H1 (cell line): ENCODE measurements at regions not wholly inside any gene's neighbourhood (a gene's known extent, or its start where the extent isn't known, plus 50 kb on each side); places are given as distances from the start of the nearest gene placed in this dataset.

Experiments
- CTCF ChIA-PET: fragments of 300-600 bp; sonication (Branson Sonifier 250); formaldehyde crosslinking; loops from one replicate; lab custom pipeline; 2021; ENCODE audit not compliant: partially characterized antibody; lab: Charles Lee
- POLR2A ChIA-PET: fragments of 300-600 bp; sonication (Branson Sonifier 250); formaldehyde crosslinking; loops from one replicate; lab custom pipeline; 2021; ENCODE audit warnings: inconsistent platforms; ENCODE audit not compliant: partially characterized antibody; lab: Charles Lee
- DNase-seq, 2 experiments: peaks; one replicate each; pipeline versions ENCODE4 v3.0.0 to v3.0.0-alpha.2; 2010 to 2022; ENCODE audit warnings: low spot score in 2 of 2, low read depth in 1 of 2, mixed read lengths in 1 of 2
- FAIRE-seq: peaks from 2 replicates; lab custom pipeline; 2011; peaks lifted over from hg19 to GRCh38; lab: Jason Lieb, UNC
- H2AFZ ChIP-seq: 2 replicates; pipeline ENCODE4 v1.8.1; 2012; ENCODE audit warnings: low read length, inconsistent platforms
- H2AK5ac ChIP-seq: 2 replicates; pipeline ENCODE4 v1.6.1; 2013; ENCODE audit warnings: low read depth, low read length
- H2BK120ac ChIP-seq: replicated peaks from 2 replicates; pipeline ENCODE3; 2013; ENCODE audit warnings: low read depth, low read length, inconsistent platforms
- H2BK12ac ChIP-seq: 2 replicates; pipeline ENCODE4 v1.6.1; 2013; ENCODE audit warnings: low read depth, low read length
- H2BK15ac ChIP-seq: 2 replicates; pipeline ENCODE4 v1.6.1; 2013; ENCODE audit warnings: low read length
- H2BK20ac ChIP-seq: 2 replicates; pipeline ENCODE4 v1.6.1; 2013; ENCODE audit warnings: low read length
- H2BK5ac ChIP-seq: 2 replicates; pipeline ENCODE4 v1.6.1; 2013; ENCODE audit warnings: low read depth, low read length
- H3K14ac ChIP-seq: 2 replicates; pipeline ENCODE4 v1.6.1; 2013; ENCODE audit warnings: inconsistent platforms; ENCODE audit not compliant: insufficient read length
- H3K18ac ChIP-seq: 2 replicates; pipeline ENCODE4 v1.6.1; 2013; ENCODE audit warnings: low read length; ENCODE audit errors: extremely low read depth
- H3K23ac ChIP-seq: 2 replicates; pipeline ENCODE4 v1.6.1; 2013; ENCODE audit warnings: inconsistent platforms; ENCODE audit not compliant: insufficient read length
- H3K23me2 ChIP-seq: 2 replicates; pipeline ENCODE4 v1.6.1; 2013; ENCODE audit warnings: low read depth, low read length
- H3K27ac ChIP-seq: 2 replicates; pipeline ENCODE4 v1.6.1; 2011; ENCODE audit warnings: low read depth, low read length, inconsistent platforms
- H3K27me3 ChIP-seq, 4 experiments: replicated peaks in 1 of 4; 1 replicate in 1 of 4; 2 replicates in 3 of 4; pipeline versions ENCODE4 v1.6.1 to v1.8.1; 2011 to 2013; ENCODE audit warnings: low read length in 3 of 4, mild to moderate bottlenecking in 3 of 4, inconsistent platforms in 2 of 4, mixed read lengths in 2 of 4, moderate library complexity in 1 of 4; ENCODE audit not compliant: control insufficient read depth in 3 of 4, insufficient read depth in 3 of 4; ENCODE audit errors: extremely low read depth in 1 of 4
- H3K36me3 ChIP-seq, 4 experiments: 2 replicates each; pipeline versions ENCODE4 v1.6.1 to v1.8.1; 2011 to 2013; ENCODE audit warnings: mild to moderate bottlenecking in 4 of 4, low read length in 3 of 4, moderate library complexity in 2 of 4, control low read depth in 1 of 4, inconsistent platforms in 1 of 4; ENCODE audit not compliant: insufficient read depth in 4 of 4, control insufficient read depth in 2 of 4
- H3K4ac ChIP-seq: replicated peaks from 2 replicates; pipeline ENCODE3; 2013; ENCODE audit warnings: low read length, low read depth, mixed read lengths, inconsistent platforms; ENCODE audit not compliant: insufficient read length
- H3K4me1 ChIP-seq, 4 experiments: replicated peaks in 1 of 4; 1 replicate in 1 of 4; 2 replicates in 3 of 4; pipeline versions ENCODE4 v1.6.1 to v1.8.1; 2011 to 2013; ENCODE audit warnings: low read length in 3 of 4, inconsistent platforms in 2 of 4, mixed read lengths in 1 of 4; ENCODE audit not compliant: insufficient read depth in 4 of 4, control insufficient read depth in 3 of 4
- H3K4me2 ChIP-seq, 2 experiments: 2 replicates each; pipeline versions ENCODE4 v1.6.1 to v1.8.1; 2011 to 2013; ENCODE audit warnings: low read depth in 2 of 2, low read length in 2 of 2, control low read depth in 1 of 2, inconsistent platforms in 1 of 2, mild to moderate bottlenecking in 1 of 2; ENCODE audit not compliant: insufficient read depth in 1 of 2
- H3K4me3 ChIP-seq, 4 experiments: fragments of 200-600, 300-600 bp in 1 of 4; sonication (generic), shearing (Covaris generic), sonication (Bioruptor Twin) in 1 of 4; 2 replicates each; pipeline versions ENCODE4 v1.5.1 to v1.8.1; 2011 to 2016; ENCODE audit warnings: low read length in 4 of 4, low read depth in 3 of 4, control low read depth in 2 of 4, inconsistent platforms in 2 of 4, mild to moderate bottlenecking in 2 of 4, mixed read lengths in 1 of 4, moderate library complexity in 1 of 4; ENCODE audit not compliant: insufficient read depth in 2 of 4; ENCODE audit errors: extremely low read depth in 1 of 4
- H3K56ac ChIP-seq: replicated peaks from 2 replicates; pipeline ENCODE3; 2013; ENCODE audit warnings: low read depth, mild to moderate bottlenecking, mixed read lengths, low read length, inconsistent platforms; ENCODE audit not compliant: insufficient read length
- H3K79me1 ChIP-seq: 2 replicates; pipeline ENCODE4 v1.6.1; 2013; ENCODE audit warnings: low read depth, low read length, control low read depth
- H3K79me2 ChIP-seq, 2 experiments: 2 replicates each; pipeline versions ENCODE4 v1.6.1 to v1.8.1; 2012 to 2013; ENCODE audit warnings: low read length in 2 of 2, mild to moderate bottlenecking in 2 of 2, inconsistent platforms in 1 of 2; ENCODE audit not compliant: insufficient read depth in 2 of 2, control insufficient read depth in 1 of 2
- H3K9ac ChIP-seq, 4 experiments: replicated peaks in 1 of 4; 1 replicate in 1 of 4; 2 replicates in 3 of 4; pipeline versions ENCODE4 v1.6.1 to v1.8.1; 2011 to 2013; ENCODE audit warnings: low read depth in 3 of 4, low read length in 3 of 4, control low read depth in 2 of 4, mild to moderate bottlenecking in 2 of 4, moderate library complexity in 2 of 4, inconsistent platforms in 1 of 4; ENCODE audit errors: extremely low read depth in 1 of 4
- H3K9me3 ChIP-seq, 2 experiments: 2 replicates each; pipeline versions ENCODE4 v1.6.1 to v1.8.1; 2012 to 2013; ENCODE audit warnings: mild to moderate bottlenecking in 2 of 2, moderate library complexity in 2 of 2, control low read depth in 1 of 2, inconsistent platforms in 1 of 2, low read depth in 1 of 2, low read length in 1 of 2, mixed read lengths in 1 of 2; ENCODE audit not compliant: insufficient read depth in 2 of 2
- H4K20me1 ChIP-seq, 2 experiments: replicated peaks in 1 of 2; 2 replicates each; pipeline versions ENCODE3 to v1.8.1; 2011 to 2013; ENCODE audit warnings: inconsistent platforms in 2 of 2, low read length in 2 of 2, mild to moderate bottlenecking in 1 of 2; ENCODE audit not compliant: insufficient read depth in 2 of 2, control insufficient read depth in 1 of 2
- H4K5ac ChIP-seq: 2 replicates; pipeline ENCODE4 v1.6.1; 2013; ENCODE audit warnings: low read length, low read depth, mixed read lengths, inconsistent platforms; ENCODE audit not compliant: insufficient read length
- H4K8ac ChIP-seq: 2 replicates; pipeline ENCODE4 v1.8.0; 2013; ENCODE audit warnings: mild to moderate bottlenecking, moderate library complexity, low read length, inconsistent platforms; ENCODE audit not compliant: insufficient read depth; ENCODE audit errors: extremely low read depth
- H4K91ac ChIP-seq: replicated peaks from 2 replicates; pipeline ENCODE3; 2013; ENCODE audit warnings: low read length, mixed read lengths, inconsistent platforms; ENCODE audit not compliant: insufficient read length
- ATF2 ChIP-seq: IDR thresholded peaks from 2 replicates; pipeline ENCODE4 v1.6.1; 2012; ENCODE audit warnings: low read length, inconsistent platforms
- CEBPB ChIP-seq: IDR thresholded peaks from 2 replicates; pipeline ENCODE4 v1.6.1; 2012; ENCODE audit warnings: low read depth, low read length
- CHD2 ChIP-seq: IDR thresholded peaks from 2 replicates; pipeline ENCODE4 v1.6.1; 2012; ENCODE audit warnings: low read length, improper control_type of control experiment
- HDAC6 ChIP-seq: IDR thresholded peaks from one replicate; pipeline ENCODE4 v1.7.1; 2012; ENCODE audit warnings: low read depth, mild to moderate bottlenecking, inconsistent platforms, low read length, moderate library complexity
- KDM1A ChIP-seq: fragments of 200-600, 300-600 bp; sonication (generic); IDR thresholded peaks from 2 replicates; pipeline ENCODE4 v1.7.1; 2016; ENCODE audit warnings: mild to moderate bottlenecking, low read length, borderline replicate concordance
- KDM4A ChIP-seq: IDR thresholded peaks from one replicate; pipeline ENCODE4 v1.7.1; 2012; ENCODE audit warnings: low read depth, mild to moderate bottlenecking, moderate library complexity, low read length, inconsistent platforms; ENCODE audit not compliant: severe bottlenecking
- NANOG ChIP-seq: IDR thresholded peaks from 2 replicates; pipeline ENCODE4 v1.6.1; 2011; ENCODE audit warnings: low read length, low read depth, mild to moderate bottlenecking, inconsistent platforms; ENCODE audit not compliant: insufficient read depth, poor library complexity, severe bottlenecking
- NRF1 ChIP-seq: IDR thresholded peaks from 2 replicates; pipeline ENCODE4 v1.6.1; 2011; ENCODE audit warnings: mild to moderate bottlenecking, low read depth, low read length, improper control_type of control experiment
- RAD21 ChIP-seq, 2 experiments: IDR thresholded peaks in 1 of 2; conservative IDR thresholded peaks in 1 of 2; 2 replicates each; pipeline ENCODE4 v1.6.1; 2011; ENCODE audit warnings: low read depth in 2 of 2, low read length in 2 of 2, improper control_type of control experiment in 1 of 2, inconsistent platforms in 1 of 2, mild to moderate bottlenecking in 1 of 2, moderate library complexity in 1 of 2
- RXRA ChIP-seq: IDR thresholded peaks from 2 replicates; pipeline ENCODE4 v1.6.1; 2011; ENCODE audit warnings: low read depth, mild to moderate bottlenecking, low read length, moderate library complexity; ENCODE audit not compliant: insufficient read depth
- SIX5 ChIP-seq: IDR thresholded peaks from 2 replicates; pipeline ENCODE4 v1.6.1; 2011; ENCODE audit warnings: mild to moderate bottlenecking, low read depth, low read length
- SP1 ChIP-seq: IDR thresholded peaks from 2 replicates; pipeline ENCODE4 v1.6.1; 2011; ENCODE audit warnings: low read depth, low read length
- SP2 ChIP-seq: IDR thresholded peaks from 2 replicates; pipeline ENCODE4 v1.6.1; 2012; ENCODE audit warnings: mild to moderate bottlenecking, low read length, inconsistent platforms
- TAF1 ChIP-seq: IDR thresholded peaks from 2 replicates; pipeline ENCODE4 v1.6.1; 2011; ENCODE audit warnings: mild to moderate bottlenecking, low read depth, low read length
- WGBS, 2 experiments: shearing (Covaris generic) in 1 of 2; methylation state at CpG; one replicate each; pipeline versions ENCODE4 v1.1.6 to v1.1.7; 2013 to 2015; ENCODE audit warnings: low lambda C conversion rate in 2 of 2, mixed read lengths in 2 of 2, inconsistent platforms in 1 of 2, low coverage in 1 of 2, missing lambda C conversion rate in 1 of 2; ENCODE audit not compliant: insufficient replicate concordance in 2 of 2, insufficient coverage in 1 of 2, insufficient read length in 1 of 2; ENCODE audit errors: extremely low coverage in 1 of 2, missing lambda C conversion rate in 1 of 2; 5-methylcytosine and 5-hydroxymethylcytosine counted together

- Histone ChIP-seq H3K14ac (no peak overlapping the region), H2BK5ac (no peak overlapping the region), H3K27ac (no peak overlapping the region), H2BK15ac (no peak overlapping the region), H4K8ac (no peak overlapping the region), H2BK120ac (no peak overlapping the region), H3K18ac (no peak overlapping the region), H3K79me2 (no peaks in the 10 kb centered on the region), H3K4me1 (no peaks in the 10 kb centered on the region), H3K4ac (no peak overlapping the region), H3K36me3 (no peaks in the 10 kb centered on the region), H3K9ac (no peak overlapping the region), H3K79me1 (no peaks in the 10 kb centered on the region), H3K27me3 (no peaks in the 10 kb centered on the region), H2BK12ac (no peak overlapping the region), H4K20me1 (no peaks in the 10 kb centered on the region), H4K91ac (no peak overlapping the region), H2BK20ac (no peak overlapping the region), H3K4me2 (no peak overlapping the region), H3K23me2 (no peaks in the 10 kb centered on the region; the same call in 1 of the 2 replicates), H3K23ac (no peak overlapping the region), H4K5ac (no peak overlapping the region), H3K56ac (no peak overlapping the region), H2AFZ (no peak overlapping the region), H3K4me3 (no peak overlapping the region), H2AK5ac (no peak overlapping the region), H3K9me3 (no peaks in the 10 kb centered on the region)
- CTCF ChIA-PET = interaction anchor here (1.4 kb wide), 2 partner anchors 16 to 51 kb away, joined by 4 to 5 read pairs; no protein-coding TSS in a partner anchor
- 82% methylated on average over 3 of the region's 3 CpGs; no CpG with 5 or more reads in 1 of the 2 experiments for WGBS, 2 experiments
- POLR2A ChIA-PET = no interaction called here
- no peak for FAIRE-seq
- no peak for DNase-seq
- TF ChIP-seq KDM1A = no peak
- TF ChIP-seq SIX5 = no peak
- no peak for TF ChIP-seq NRF1
- TF ChIP-seq CHD2 = no peak
- no peak for TF ChIP-seq RXRA
- no peak for TF ChIP-seq CEBPB
- no peak for TF ChIP-seq HDAC6
- no peak for TF ChIP-seq SP2
- no peak for TF ChIP-seq KDM4A
- no peak for TF ChIP-seq NANOG
- TF ChIP-seq SP1 = no peak
- TF ChIP-seq RAD21 (IDR thresholded peaks at IDR 0.05 in 1 of 2, conservative IDR thresholded peaks at IDR 0.05 in 1 of 2; ENCODE audit: low read depth in 2 of 2, low read length in 2 of 2) = no peak
- TF ChIP-seq TAF1 = no peak
- TF ChIP-seq ATF2 = no peak
Observed at GRCh38 chr9:3682186-3682585, 156.4 kb upstream of the RFX3 start.
